Breast epithelium (tissue), 3 donors: ENCODE measurements at regions not wholly inside any gene's neighbourhood (a gene's known extent, or its start where the extent isn't known, plus 50 kb on each side); places are given as distances from the start of the nearest gene placed in this dataset.

Experiments
- CTCF ChIP-seq, 3 donors: fragments of 450-650 bp; IDR thresholded peaks; one replicate each; pipeline ENCODE4 v1.5.1; 2016 to 2017; ENCODE audit warnings: antibody characterized with exemption in 3 of 3, mild to moderate bottlenecking in 3 of 3, moderate library complexity in 3 of 3
- POLR2A ChIP-seq: fragments of 450-650 bp; IDR thresholded peaks from one replicate; pipeline ENCODE4 v1.6.1; 2016; ENCODE audit warnings: antibody characterized with exemption, mild to moderate bottlenecking, moderate library complexity

GRCh38 chr1:188827400-188827799, 1650.3 kb downstream of the BRINP3 start:
- TF ChIP-seq POLR2A (no peak), CTCF (IDR thresholded peaks at IDR 0.05) (no peak)
